Activated naive CD4-positive, alpha-beta T cell treated with anti-CD3 and anti-CD28 coated beads for 36 hours (primary cell): ENCODE measurements at regions not wholly inside any gene's neighbourhood (a gene's known extent, or its start where the extent isn't known, plus 50 kb on each side); places are given as distances from the start of the nearest gene placed in this dataset.

Source experiments
- CTCF ChIA-PET: fragments of 350-600 bp; sonication (Branson Sonifier 250); formaldehyde crosslinking; loops from one replicate; lab custom pipeline; 2021; ENCODE audit warnings: antibody characterized with exemption; lab: Charles Lee
- DNase-seq: peaks from one replicate; pipeline ENCODE4 v3.0.0-alpha.2; 2020
- H3K27ac Mint-ChIP-seq: one replicate; pipeline ENCODE4 v1.8.0; 2021; ENCODE audit warnings: mild to moderate bottlenecking, mixed read lengths
- H3K27me3 Mint-ChIP-seq: one replicate; pipeline ENCODE4 v1.8.0; 2021; ENCODE audit warnings: low read depth, mixed read lengths
- H3K36me3 Mint-ChIP-seq: one replicate; pipeline ENCODE4 v1.8.0; 2021; ENCODE audit warnings: low read depth, mixed read lengths
- H3K4me1 Mint-ChIP-seq: one replicate; pipeline ENCODE4 v1.8.0; 2021; ENCODE audit warnings: low read depth, mixed read lengths
- H3K4me3 Mint-ChIP-seq: one replicate; pipeline ENCODE4 v1.8.0; 2021; ENCODE audit warnings: mild to moderate bottlenecking, moderate library complexity, mixed read lengths
- H3K9me3 Mint-ChIP-seq: one replicate; pipeline ENCODE4 v1.8.0; 2021; ENCODE audit warnings: mixed read lengths
- intact Hi-C: fragments of 100-400 bp; cut with micrococcal nuclease; formaldehyde crosslinking; loops from one replicate; pipeline ENCODE4 v1.15.1; 2023

- no peaks in the 10 kb centered on the region for H3K4me1 Mint-ChIP-seq
Observed at GRCh38 chr3:24907106-24907505, 412.5 kb upstream of the THRB start.

GRCh38 chr3:24911076-24911475, 416.4 kb upstream of the THRB start:
- no peaks in the 10 kb centered on the region for H3K4me1 Mint-ChIP-seq
- H3K9me3 Mint-ChIP-seq: no peaks in the 10 kb centered on the region
- H3K36me3 Mint-ChIP-seq: no peaks in the 10 kb centered on the region
- no peaks in the 10 kb centered on the region for H3K27me3 Mint-ChIP-seq
- intact Hi-C loops: no loop called here
- H3K4me3 Mint-ChIP-seq: no peak overlapping the region
- no peak for DNase-seq
- no peak overlapping the region for H3K27ac Mint-ChIP-seq
- CTCF ChIA-PET: no interaction called here

More at GRCh38 chr3:24907106-24907505, 412.5 kb upstream of the THRB start:
- CTCF ChIA-PET: no interaction called here
- H3K36me3 Mint-ChIP-seq: no peaks in the 10 kb centered on the region
- intact Hi-C loops: no loop called here
- H3K27ac Mint-ChIP-seq: no peak overlapping the region
- H3K27me3 Mint-ChIP-seq: no peaks in the 10 kb centered on the region
- H3K9me3 Mint-ChIP-seq: peaks cover 5% of the 10 kb centered on the region
- H3K4me3 Mint-ChIP-seq: no peak overlapping the region
- DNase-seq: no peak

DNA sequence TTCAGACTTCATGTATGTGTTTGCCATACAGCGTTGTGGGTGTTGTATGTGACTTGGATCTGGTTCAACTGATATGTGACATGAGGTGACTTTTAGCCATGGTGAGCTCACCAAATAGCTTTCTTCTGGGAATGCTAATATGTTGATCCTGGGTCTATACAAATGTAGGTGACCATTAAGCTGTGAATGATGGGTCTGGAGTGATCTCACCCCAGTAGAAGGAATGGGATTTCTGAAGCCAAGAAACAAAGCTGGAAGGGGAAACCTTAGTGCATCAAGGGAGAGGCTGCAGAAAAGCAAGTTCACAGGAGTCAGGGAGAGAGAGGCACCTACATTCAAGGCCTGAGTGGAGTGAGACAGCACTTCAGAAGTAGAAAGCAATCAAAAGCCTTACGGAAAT, 421.0 kb upstream of the THRB start:
- CTCF ChIA-PET: no interaction called here
- H3K27me3 Mint-ChIP-seq: no peaks in the 10 kb centered on the region
- H3K4me1 Mint-ChIP-seq: no peaks in the 10 kb centered on the region
- no peak for DNase-seq
- no peak overlapping the region for H3K27ac Mint-ChIP-seq
- H3K36me3 Mint-ChIP-seq: no peaks in the 10 kb centered on the region
- intact Hi-C loops: no loop called here
- H3K4me3 Mint-ChIP-seq: no peak overlapping the region
- no peaks in the 10 kb centered on the region for H3K9me3 Mint-ChIP-seq

- Mint-ChIP-seq H3K9me3 (no peaks in the 10 kb centered on the region), H3K27me3 (no peaks in the 10 kb centered on the region), H3K4me1 (no peaks in the 10 kb centered on the region), H3K27ac (no peak overlapping the region), H3K36me3 (no peaks in the 10 kb centered on the region), H3K4me3 (no peak overlapping the region)
- intact Hi-C loops: no loop called here
- no peak for DNase-seq
- CTCF ChIA-PET: interaction anchor here (0.6 kb wide), 1 partner anchor 922 kb away, joined by 3 read pairs; no protein-coding TSS in a partner anchor
Observed at GRCh38 chr3:24917908-24918307, 423.3 kb upstream of the THRB start.

GRCh38 chr3:24923570-24923969, 428.9 kb upstream of the THRB start:
- no peak overlapping the region for H3K27ac Mint-ChIP-seq
- intact Hi-C loops: no loop called here
- no peaks in the 10 kb centered on the region for H3K9me3 Mint-ChIP-seq
- DNase-seq: no peak
- H3K4me3 Mint-ChIP-seq: no peak overlapping the region
- H3K36me3 Mint-ChIP-seq: no peaks in the 10 kb centered on the region
- H3K27me3 Mint-ChIP-seq: no peaks in the 10 kb centered on the region
- CTCF ChIA-PET: interaction anchor here (0.7 kb wide), 1 partner anchor 916 kb away, joined by 3 read pairs; no protein-coding TSS in a partner anchor
- no peaks in the 10 kb centered on the region for H3K4me1 Mint-ChIP-seq

GRCh38 chr3:24929521-24929920, 434.9 kb upstream of the THRB start:
- Mint-ChIP-seq H3K4me3 (no peak overlapping the region), H3K4me1 (no peaks in the 10 kb centered on the region), H3K27me3 (no peaks in the 10 kb centered on the region), H3K36me3 (no peaks in the 10 kb centered on the region), H3K9me3 (no peaks in the 10 kb centered on the region), H3K27ac (no peak overlapping the region)
- DNase-seq: no peak
- CTCF ChIA-PET: no interaction called here
- intact Hi-C loops: no loop called here

DNA sequence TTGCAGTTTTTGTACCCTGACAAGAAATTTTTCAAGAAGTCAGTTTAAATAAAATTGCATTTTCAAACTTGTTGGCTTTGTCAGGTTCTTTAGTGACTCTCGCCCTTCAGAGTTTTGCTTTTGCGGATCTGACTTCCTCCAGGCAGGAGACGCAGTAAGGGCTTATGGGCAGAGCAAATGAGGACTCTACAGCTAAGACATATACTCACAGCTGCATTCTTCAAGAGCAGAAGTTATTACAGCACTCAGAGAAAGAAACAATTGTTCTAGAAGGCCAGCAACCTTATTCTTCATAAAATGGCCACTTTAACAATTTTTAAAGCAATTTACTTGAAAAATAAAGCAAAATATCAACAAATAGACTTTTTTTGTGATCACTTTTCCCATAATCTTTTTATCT, 438.8 kb upstream of the THRB start:
- intact Hi-C loops: no loop called here
- DNase-seq: no peak
- no peak overlapping the region for H3K4me3 Mint-ChIP-seq
- no peaks in the 10 kb centered on the region for H3K9me3 Mint-ChIP-seq
- no peaks in the 10 kb centered on the region for H3K36me3 Mint-ChIP-seq
- CTCF ChIA-PET: no interaction called here
- H3K27ac Mint-ChIP-seq: no peak overlapping the region
- no peaks in the 10 kb centered on the region for H3K4me1 Mint-ChIP-seq
- H3K27me3 Mint-ChIP-seq: no peaks in the 10 kb centered on the region

- H3K9me3 Mint-ChIP-seq: no peaks in the 10 kb centered on the region
- CTCF ChIA-PET: no interaction called here
Observed at GRCh38 chr3:24936574-24936973, 441.9 kb upstream of the THRB start.

GRCh38 chr3:24937228-24937627, 442.6 kb upstream of the THRB start:
- Mint-ChIP-seq H3K4me3 (no peak overlapping the region), H3K36me3 (no peaks in the 10 kb centered on the region), H3K4me1 (no peaks in the 10 kb centered on the region), H3K9me3 (no peaks in the 10 kb centered on the region), H3K27me3 (no peaks in the 10 kb centered on the region), H3K27ac (no peak overlapping the region)
- intact Hi-C loops: no loop called here
- CTCF ChIA-PET: no interaction called here
- DNase-seq: no peak

More at GRCh38 chr3:24936574-24936973, 441.9 kb upstream of the THRB start:
- no peak overlapping the region for H3K4me3 Mint-ChIP-seq
- no peak overlapping the region for H3K27ac Mint-ChIP-seq
- intact Hi-C loops: no loop called here
- H3K27me3 Mint-ChIP-seq: no peaks in the 10 kb centered on the region
- H3K36me3 Mint-ChIP-seq: no peaks in the 10 kb centered on the region
- no peak for DNase-seq
- H3K4me1 Mint-ChIP-seq: no peaks in the 10 kb centered on the region

- Mint-ChIP-seq H3K27ac (no peak overlapping the region), H3K27me3 (no peaks in the 10 kb centered on the region), H3K9me3 (no peaks in the 10 kb centered on the region), H3K4me3 (no peak overlapping the region), H3K4me1 (no peaks in the 10 kb centered on the region), H3K36me3 (no peaks in the 10 kb centered on the region)
- no peak for DNase-seq
- intact Hi-C loops: no loop called here
- CTCF ChIA-PET: no interaction called here
Observed at GRCh38 chr3:24937780-24938179, 443.1 kb upstream of the THRB start.

- no peak for DNase-seq
- intact Hi-C loops: no loop called here
- H3K9me3 Mint-ChIP-seq: no peaks in the 10 kb centered on the region
- H3K4me3 Mint-ChIP-seq: no peak overlapping the region
- CTCF ChIA-PET: no interaction called here
- no peaks in the 10 kb centered on the region for H3K27me3 Mint-ChIP-seq
- no peaks in the 10 kb centered on the region for H3K4me1 Mint-ChIP-seq
- no peak overlapping the region for H3K27ac Mint-ChIP-seq
- H3K36me3 Mint-ChIP-seq: no peaks in the 10 kb centered on the region
Observed at GRCh38 chr3:24943961-24944360, 449.3 kb upstream of the THRB start.

DNA sequence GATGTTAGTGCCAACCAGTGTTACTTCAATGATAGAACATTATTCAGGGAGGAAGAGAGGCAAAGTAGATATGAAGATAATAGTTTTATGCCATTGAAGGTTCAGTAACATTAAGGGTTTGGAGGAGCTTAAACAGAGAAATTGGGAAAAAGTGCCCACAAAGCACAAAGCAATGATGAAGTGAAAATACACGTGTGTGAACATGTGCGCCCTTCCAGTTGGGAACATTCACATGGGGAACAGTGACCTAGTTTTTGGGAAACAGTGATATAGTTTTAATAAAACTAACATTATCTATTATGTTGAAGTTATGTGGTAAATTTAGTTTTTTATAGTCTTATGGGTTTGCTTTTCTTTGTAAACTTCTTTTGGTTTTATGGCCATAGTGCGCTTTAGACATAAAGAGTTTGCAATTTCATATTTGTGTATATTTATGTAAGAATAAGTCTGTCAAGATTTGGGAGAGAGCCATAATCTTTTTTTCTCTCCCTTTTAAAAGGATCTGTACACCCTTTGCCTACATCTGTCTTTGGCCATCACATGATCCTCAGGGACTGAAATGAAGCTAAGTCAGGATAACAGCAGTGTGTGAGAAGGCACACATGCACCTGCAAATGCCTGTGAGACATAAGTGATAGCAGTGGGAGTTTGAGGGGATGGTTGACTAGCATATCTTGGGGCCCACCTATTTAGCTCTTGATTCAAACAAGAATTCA, 450.3 kb upstream of the THRB start:
- H3K4me3 Mint-ChIP-seq: no peak overlapping the region
- no peaks in the 10 kb centered on the region for H3K4me1 Mint-ChIP-seq
- CTCF ChIA-PET: no interaction called here
- no peaks in the 10 kb centered on the region for H3K27me3 Mint-ChIP-seq
- intact Hi-C loops: no loop called here
- no peak overlapping the region for H3K27ac Mint-ChIP-seq
- H3K9me3 Mint-ChIP-seq: no peaks in the 10 kb centered on the region
- no peaks in the 10 kb centered on the region for H3K36me3 Mint-ChIP-seq
- no peak for DNase-seq

GRCh38 chr3:24945563-24945962, 450.9 kb upstream of the THRB start:
- Mint-ChIP-seq H3K36me3 (no peaks in the 10 kb centered on the region), H3K4me1 (no peaks in the 10 kb centered on the region), H3K27ac (no peak overlapping the region), H3K27me3 (no peaks in the 10 kb centered on the region), H3K9me3 (no peaks in the 10 kb centered on the region), H3K4me3 (no peak overlapping the region)
- no peak for DNase-seq
- CTCF ChIA-PET: no interaction called here
- intact Hi-C loops: no loop called here
